ENCODE measurements at regions not wholly inside any gene's neighbourhood (a gene's known extent, or its start where the extent isn't known, plus 50 kb on each side); places are given as distances from the start of the nearest gene placed in this dataset.

- no peak for TF ChIP-seq PKNOX1 (IDR thresholded peaks at IDR 0.05)
- TF ChIP-seq, protein P1, sequence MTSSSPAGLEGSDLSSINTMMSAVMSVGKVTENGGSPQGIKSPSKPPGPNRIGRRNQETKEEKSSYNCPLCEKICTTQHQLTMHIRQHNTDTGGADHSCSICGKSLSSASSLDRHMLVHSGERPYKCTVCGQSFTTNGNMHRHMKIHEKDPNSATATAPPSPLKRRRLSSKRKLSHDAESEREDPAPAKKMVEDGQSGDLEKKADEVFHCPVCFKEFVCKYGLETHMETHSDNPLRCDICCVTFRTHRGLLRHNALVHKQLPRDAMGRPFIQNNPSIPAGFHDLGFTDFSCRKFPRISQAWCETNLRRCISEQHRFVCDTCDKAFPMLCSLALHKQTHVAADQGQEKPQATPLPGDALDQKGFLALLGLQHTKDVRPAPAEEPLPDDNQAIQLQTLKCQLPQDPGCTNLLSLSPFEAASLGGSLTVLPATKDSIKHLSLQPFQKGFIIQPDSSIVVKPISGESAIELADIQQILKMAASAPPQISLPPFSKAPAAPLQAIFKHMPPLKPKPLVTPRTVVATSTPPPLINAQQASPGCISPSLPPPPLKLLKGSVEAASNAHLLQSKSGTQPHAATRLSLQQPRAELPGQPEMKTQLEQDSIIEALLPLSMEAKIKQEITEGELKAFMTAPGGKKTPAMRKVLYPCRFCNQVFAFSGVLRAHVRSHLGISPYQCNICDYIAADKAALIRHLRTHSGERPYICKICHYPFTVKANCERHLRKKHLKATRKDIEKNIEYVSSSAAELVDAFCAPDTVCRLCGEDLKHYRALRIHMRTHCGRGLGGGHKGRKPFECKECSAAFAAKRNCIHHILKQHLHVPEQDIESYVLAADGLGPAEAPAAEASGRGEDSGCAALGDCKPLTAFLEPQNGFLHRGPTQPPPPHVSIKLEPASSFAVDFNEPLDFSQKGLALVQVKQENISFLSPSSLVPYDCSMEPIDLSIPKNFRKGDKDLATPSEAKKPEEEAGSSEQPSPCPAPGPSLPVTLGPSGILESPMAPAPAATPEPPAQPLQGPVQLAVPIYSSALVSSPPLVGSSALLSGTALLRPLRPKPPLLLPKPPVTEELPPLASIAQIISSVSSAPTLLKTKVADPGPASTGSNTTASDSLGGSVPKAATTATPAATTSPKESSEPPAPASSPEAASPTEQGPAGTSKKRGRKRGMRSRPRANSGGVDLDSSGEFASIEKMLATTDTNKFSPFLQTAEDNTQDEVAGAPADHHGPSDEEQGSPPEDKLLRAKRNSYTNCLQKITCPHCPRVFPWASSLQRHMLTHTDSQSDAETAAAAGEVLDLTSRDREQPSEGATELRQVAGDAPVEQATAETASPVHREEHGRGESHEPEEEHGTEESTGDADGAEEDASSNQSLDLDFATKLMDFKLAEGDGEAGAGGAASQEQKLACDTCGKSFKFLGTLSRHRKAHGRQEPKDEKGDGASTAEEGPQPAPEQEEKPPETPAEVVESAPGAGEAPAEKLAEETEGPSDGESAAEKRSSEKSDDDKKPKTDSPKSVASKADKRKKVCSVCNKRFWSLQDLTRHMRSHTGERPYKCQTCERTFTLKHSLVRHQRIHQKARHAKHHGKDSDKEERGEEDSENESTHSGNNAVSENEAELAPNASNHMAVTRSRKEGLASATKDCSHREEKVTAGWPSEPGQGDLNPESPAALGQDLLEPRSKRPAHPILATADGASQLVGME (CRISPR knock-in tag; IDR thresholded peaks at IDR 0.05), result no peak
These were observed 316.8 kb upstream of the CNTN5 start (continued) for GRCh38 chr11:98703779-98704556.

DNA sequence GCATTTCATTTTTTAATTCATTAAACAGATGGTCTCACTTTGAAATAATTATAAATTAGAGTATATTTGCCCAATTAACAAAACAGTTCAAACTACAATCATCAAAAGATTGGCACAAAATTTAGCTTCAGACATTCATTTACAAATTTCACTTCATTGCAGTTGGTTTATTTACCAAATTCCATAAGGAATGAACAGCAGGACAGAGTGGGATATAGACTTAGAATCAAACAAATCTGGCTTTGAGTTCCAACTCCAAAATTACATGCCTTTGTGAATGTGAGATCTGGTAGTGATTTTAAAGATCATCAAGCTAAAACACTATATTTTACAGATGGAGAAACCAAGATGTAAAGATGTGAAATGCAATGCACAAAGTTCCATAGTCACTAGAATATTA, 310.7 kb upstream of the CNTN5 start:
- in situ Hi-C loops (cut with MboI), result no loop called here
- H3K4me2 ChIP-seq (ENCODE audit: insufficient read depth, low read length), result no peak overlapping the region
- no peaks in the 10 kb centered on the region for H3K4me1 ChIP-seq (replicated peaks in 1 of 2; ENCODE audit: control insufficient read depth in 2 of 2, insufficient read depth in 2 of 2, low read length in 2 of 2)
- no TSS peak for BruUV-seq (replicated peaks)
- no peak for FAIRE-seq
- H3K27me3 ChIP-seq (ENCODE audit: control insufficient read depth in 2 of 2, insufficient read depth in 2 of 2, low read length in 2 of 2), result no peaks in the 10 kb centered on the region
- H3K27ac ChIP-seq (ENCODE audit: extremely low read depth, low read depth, low read length), result no peak overlapping the region
- intact Hi-C loops (cut with micrococcal nuclease), result no loop called here
- no peak overlapping the region for H3K4me3 ChIP-seq
- no peaks in the 10 kb centered on the region for H3K9me3 ChIP-seq (replicated peaks; ENCODE audit: control insufficient read depth, insufficient read depth, low read depth, low read length)
- H4K20me1 ChIP-seq (replicated peaks; ENCODE audit: control insufficient read depth, insufficient read depth, low read length), result no peaks in the 10 kb centered on the region
- no peaks in the 10 kb centered on the region for H3K36me3 ChIP-seq (ENCODE audit: control insufficient read depth, insufficient read depth, low read length)
- no peaks in the 10 kb centered on the region for H3K9me1 ChIP-seq (ENCODE audit: control insufficient read depth, insufficient read depth, low read length)
- no peak for ATAC-seq
- POLR2A ChIA-PET, result no interaction called here
- H3K9ac ChIP-seq (ENCODE audit: insufficient read depth in 1 of 2, low read depth in 2 of 2, low read length in 2 of 2), result no peak overlapping the region
- H2AFZ ChIP-seq (ENCODE audit: low read depth, low read length), result no peak overlapping the region
- no peaks in the 10 kb centered on the region for H3K79me2 ChIP-seq (ENCODE audit: control insufficient read depth, insufficient read depth, low read length)
- CTCF ChIA-PET (ENCODE audit: low intra/inter-chr PET ratio), result no interaction called here
- DNase-seq (ENCODE audit: extremely low read depth in 1 of 4, low spot score in 3 of 4), result no peak
- TF ChIP-seq HDAC3 (IDR thresholded peaks at IDR 0.05; ENCODE audit: borderline replicate concordance, partially characterized antibody), result no peak
- no peak for TF ChIP-seq MNT (conservative IDR thresholded peaks at IDR 0.05)
- no peak for TF ChIP-seq GATAD2B (IDR thresholded peaks at IDR 0.05; ENCODE audit: borderline replicate concordance)
- no peak for TF ChIP-seq SMARCA5 (IDR thresholded peaks at IDR 0.05)
- no peak for TF ChIP-seq MLX (CRISPR knock-in tag; conservative IDR thresholded peaks at IDR 0.05)
- TF ChIP-seq CTCF (IDR thresholded peaks at IDR 0.05 in 2 of 3, conservative IDR thresholded peaks at IDR 0.05 in 1 of 3; ENCODE audit: insufficient read depth in 2 of 3, low read depth in 1 of 3, low read length in 3 of 3), result no peak
- TF ChIP-seq KDM1A (IDR thresholded peaks at IDR 0.05), result no peak

All from K562 (cell line).